Fibroblast of lung (primary cell): ENCODE measurements at regions not wholly inside any gene's neighbourhood (a gene's known extent, or its start where the extent isn't known, plus 50 kb on each side); places are given as distances from the start of the nearest gene placed in this dataset.

Experiments used
- CTCF ChIP-seq, 2 donors: IDR thresholded peaks in 1 of 2; conservative IDR thresholded peaks in 1 of 2; 1 replicate in 1 of 2; 2 replicates in 1 of 2; pipeline ENCODE4 v1.5.1; 2011 to 2012; ENCODE audit warnings: low read length in 2 of 2, control low read depth in 1 of 2, inconsistent platforms in 1 of 2, low read depth in 1 of 2, mild to moderate bottlenecking in 1 of 2
- EZH2 ChIP-seq: IDR thresholded peaks from 2 replicates; pipeline ENCODE4 v1.5.1; 2012; ENCODE audit warnings: low read length, control low read depth, mild to moderate bottlenecking; ENCODE audit errors: missing control alignments

- TF ChIP-seq CTCF (conservative IDR thresholded peaks at IDR 0.05 in 1 of 2, IDR thresholded peaks at IDR 0.05 in 1 of 2; ENCODE audit: low read depth in 1 of 2, low read length in 2 of 2) (no peak), EZH2 (no peak)
These were observed 209.8 kb upstream of the RAG2 start for GRCh38 chr11:36807871-36808270.
